ENCODE measurements at regions not wholly inside any gene's neighbourhood (a gene's known extent, or its start where the extent isn't known, plus 50 kb on each side); places are given as distances from the start of the nearest gene placed in this dataset.

DNA sequence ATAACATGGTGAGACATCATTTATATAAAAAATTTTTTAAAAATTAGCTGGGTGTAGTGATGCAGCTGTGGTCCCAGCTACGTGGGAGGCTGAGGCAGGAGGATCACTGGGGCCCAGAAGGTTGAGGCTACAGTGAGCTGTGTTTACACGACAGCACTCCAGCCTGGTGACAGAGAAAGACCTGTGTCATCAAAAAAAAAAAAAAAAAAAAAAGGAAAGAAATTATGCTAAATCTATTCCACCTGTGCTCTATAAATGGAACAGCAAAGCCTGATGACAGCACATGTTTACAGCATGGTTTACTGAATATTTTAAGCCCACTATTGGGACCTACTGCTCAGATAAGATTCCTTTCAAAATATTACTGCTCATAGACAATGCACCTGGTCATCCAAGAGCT, 217.6 kb downstream of the PRDM2 start:
- ChIA-PET POLR2A (no interaction called here), CTCF (no interaction called here)
- no TSS peak for BruUV-seq (replicated peaks)
- H3K36me3 Mint-ChIP-seq (ENCODE audit: insufficient read depth, unreplicated experiment): no peaks in the 10 kb centered on the region
- no peaks in the 10 kb centered on the region for H3K27me3 Mint-ChIP-seq (ENCODE audit: insufficient read depth, unreplicated experiment)
- DNase-seq (ENCODE audit: unreplicated experiment): no peak
- H3K27ac Mint-ChIP-seq (ENCODE audit: low read depth, unreplicated experiment): no peak overlapping the region
- TF ChIP-seq, protein P1, sequence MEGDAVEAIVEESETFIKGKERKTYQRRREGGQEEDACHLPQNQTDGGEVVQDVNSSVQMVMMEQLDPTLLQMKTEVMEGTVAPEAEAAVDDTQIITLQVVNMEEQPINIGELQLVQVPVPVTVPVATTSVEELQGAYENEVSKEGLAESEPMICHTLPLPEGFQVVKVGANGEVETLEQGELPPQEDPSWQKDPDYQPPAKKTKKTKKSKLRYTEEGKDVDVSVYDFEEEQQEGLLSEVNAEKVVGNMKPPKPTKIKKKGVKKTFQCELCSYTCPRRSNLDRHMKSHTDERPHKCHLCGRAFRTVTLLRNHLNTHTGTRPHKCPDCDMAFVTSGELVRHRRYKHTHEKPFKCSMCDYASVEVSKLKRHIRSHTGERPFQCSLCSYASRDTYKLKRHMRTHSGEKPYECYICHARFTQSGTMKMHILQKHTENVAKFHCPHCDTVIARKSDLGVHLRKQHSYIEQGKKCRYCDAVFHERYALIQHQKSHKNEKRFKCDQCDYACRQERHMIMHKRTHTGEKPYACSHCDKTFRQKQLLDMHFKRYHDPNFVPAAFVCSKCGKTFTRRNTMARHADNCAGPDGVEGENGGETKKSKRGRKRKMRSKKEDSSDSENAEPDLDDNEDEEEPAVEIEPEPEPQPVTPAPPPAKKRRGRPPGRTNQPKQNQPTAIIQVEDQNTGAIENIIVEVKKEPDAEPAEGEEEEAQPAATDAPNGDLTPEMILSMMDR (IDR thresholded peaks at IDR 0.05; ENCODE audit: unreplicated experiment): no peak
- intact Hi-C loops (cut with micrococcal nuclease): no loop called here
- no peaks in the 10 kb centered on the region for H3K9me3 Mint-ChIP-seq (ENCODE audit: unreplicated experiment)
- H3K4me3 Mint-ChIP-seq (ENCODE audit: unreplicated experiment): no peak overlapping the region
- H3K4me1 Mint-ChIP-seq (ENCODE audit: insufficient read depth, unreplicated experiment): peaks cover 7% of the 10 kb centered on the region

DNA sequence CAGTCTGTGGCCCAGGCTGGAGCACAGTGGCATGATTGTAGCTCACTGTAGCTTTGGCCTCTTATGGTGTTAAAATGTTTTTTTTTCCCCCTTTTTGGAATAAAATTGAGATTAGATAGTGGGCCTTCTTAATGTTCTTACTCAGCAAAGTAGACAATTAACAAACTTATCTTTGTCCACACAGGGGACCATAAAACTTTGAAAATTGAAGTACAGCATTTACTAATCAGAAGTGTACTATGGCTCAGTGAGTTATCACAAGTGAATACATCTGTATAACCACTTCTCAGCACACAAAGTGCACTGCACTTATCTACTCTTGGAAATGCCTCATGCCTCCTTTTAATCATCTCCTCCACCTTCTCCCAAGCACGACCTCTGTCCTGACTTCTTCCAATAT, 218.9 kb downstream of the PRDM2 start:
- no peak overlapping the region for H3K27ac Mint-ChIP-seq (ENCODE audit: low read depth, unreplicated experiment)
- POLR2A ChIA-PET: no interaction called here
- no peaks in the 10 kb centered on the region for H3K36me3 Mint-ChIP-seq (ENCODE audit: insufficient read depth, unreplicated experiment)
- CTCF ChIA-PET: no interaction called here
- BruUV-seq (replicated peaks): no TSS peak
- intact Hi-C loops (cut with micrococcal nuclease): no loop called here
- DNase-seq (ENCODE audit: unreplicated experiment): no peak
- no peaks in the 10 kb centered on the region for H3K9me3 Mint-ChIP-seq (ENCODE audit: unreplicated experiment)
- no peak overlapping the region for H3K4me3 Mint-ChIP-seq (ENCODE audit: unreplicated experiment)
- H3K4me1 Mint-ChIP-seq (ENCODE audit: insufficient read depth, unreplicated experiment): peaks cover 7% of the 10 kb centered on the region
- H3K27me3 Mint-ChIP-seq (ENCODE audit: insufficient read depth, unreplicated experiment): no peaks in the 10 kb centered on the region
- TF ChIP-seq, protein P1 (IDR thresholded peaks at IDR 0.05; ENCODE audit: unreplicated experiment): no peak

DNA sequence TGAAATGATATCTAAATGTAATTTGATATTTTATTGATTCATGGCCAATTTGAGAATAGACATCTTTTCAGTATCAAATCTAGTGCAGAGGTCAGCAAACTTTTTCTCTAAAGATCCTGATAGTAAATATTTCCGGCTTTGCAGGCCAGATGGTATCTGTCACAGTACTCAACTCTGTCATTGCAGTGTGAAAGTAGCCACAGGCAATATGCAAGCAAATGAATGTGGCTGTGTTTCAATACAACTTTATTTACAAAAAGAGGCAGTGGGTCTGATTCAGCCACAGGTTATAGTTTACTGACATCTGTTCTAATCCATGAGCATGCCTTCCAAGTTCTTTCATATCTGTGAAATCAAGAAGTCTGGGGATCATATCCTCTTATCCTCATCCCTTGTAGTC, 221.2 kb downstream of the PRDM2 start:
- Mint-ChIP-seq H3K4me1 (ENCODE audit: insufficient read depth, unreplicated experiment) (peaks cover 17% of the 10 kb centered on the region), H3K27me3 (ENCODE audit: insufficient read depth, unreplicated experiment) (no peaks in the 10 kb centered on the region), H3K9me3 (ENCODE audit: unreplicated experiment) (no peaks in the 10 kb centered on the region), H3K36me3 (ENCODE audit: insufficient read depth, unreplicated experiment) (no peaks in the 10 kb centered on the region), H3K27ac (ENCODE audit: low read depth, unreplicated experiment) (no peak overlapping the region), H3K4me3 (ENCODE audit: unreplicated experiment) (no peak overlapping the region)
- no TSS peak for BruUV-seq (replicated peaks)
- POLR2A ChIA-PET: no interaction called here
- intact Hi-C loops (cut with micrococcal nuclease): no loop called here
- no peak for DNase-seq (ENCODE audit: unreplicated experiment)
- TF ChIP-seq, protein P1 (IDR thresholded peaks at IDR 0.05; ENCODE audit: unreplicated experiment): no peak
- CTCF ChIA-PET: no interaction called here

DNA sequence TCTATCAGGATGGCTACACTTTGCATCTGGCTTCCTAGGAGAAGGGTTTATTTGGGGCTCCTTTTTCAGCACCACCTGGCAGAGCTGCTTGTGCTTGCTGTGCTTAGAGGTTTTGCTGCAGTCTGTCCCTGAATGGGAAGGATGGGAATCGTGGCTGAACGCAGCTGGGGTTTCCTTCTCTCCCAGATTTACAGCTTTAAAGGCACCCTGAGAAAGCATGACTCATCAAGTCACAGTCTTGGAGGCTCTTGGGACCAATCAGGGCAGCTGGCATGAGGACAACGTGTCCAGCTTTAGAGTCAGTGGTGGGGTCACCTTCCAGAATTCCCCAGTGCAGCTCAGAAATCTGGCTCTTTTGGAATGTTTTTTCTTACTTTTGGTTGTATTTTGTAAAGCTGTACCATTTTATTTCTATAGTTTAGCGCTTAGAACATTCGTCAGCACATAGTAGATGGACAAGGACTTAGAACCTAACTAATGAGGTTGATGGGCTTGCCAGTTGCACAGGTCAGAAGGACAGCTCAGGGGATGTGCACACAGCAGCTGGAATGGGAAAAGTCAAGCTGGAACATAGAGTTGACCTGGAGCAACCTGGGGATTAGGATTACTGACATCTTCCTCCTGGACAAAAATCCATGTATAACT, 222.6 kb downstream of the PRDM2 start:
- DNase-seq (ENCODE audit: unreplicated experiment): peak; percentile 60
- Mint-ChIP-seq H3K27ac (ENCODE audit: low read depth, unreplicated experiment) (peak overlapping the region; percentile 22), H3K4me1 (ENCODE audit: insufficient read depth, unreplicated experiment) (peaks cover 17% of the 10 kb centered on the region), H3K4me3 (ENCODE audit: unreplicated experiment) (no peak overlapping the region), H3K36me3 (ENCODE audit: insufficient read depth, unreplicated experiment) (no peaks in the 10 kb centered on the region), H3K27me3 (ENCODE audit: insufficient read depth, unreplicated experiment) (no peaks in the 10 kb centered on the region), H3K9me3 (ENCODE audit: unreplicated experiment) (no peaks in the 10 kb centered on the region)
- TF ChIP-seq, protein P1 (IDR thresholded peaks at IDR 0.05; ENCODE audit: unreplicated experiment): no peak
- ChIA-PET POLR2A (interaction anchor here (0.9 kb wide), 1 partner anchor 23 kb away, joined by 3 read pairs; no protein-coding TSS in a partner anchor), CTCF (no interaction called here)
- intact Hi-C loops (cut with micrococcal nuclease): no loop called here
- no TSS peak for BruUV-seq (replicated peaks)

Measured in MCF 10A (cell line).